Fibroblast of the aortic adventitia (primary cell): ENCODE measurements at regions not wholly inside any gene's neighbourhood (a gene's known extent, or its start where the extent isn't known, plus 50 kb on each side); places are given as distances from the start of the nearest gene placed in this dataset.
A peak's percentile ranks its signal among the peaks of the same experiment; 100 is the strongest.

Experiments used
- DNase-seq: peaks from one replicate; pipeline ENCODE4 v3.0.0-alpha.2; 2010; ENCODE audit warnings: low read depth
- H3K4me3 ChIP-seq: 2 replicates; pipeline ENCODE4 v1.5.1; 2011; ENCODE audit warnings: low read depth, mild to moderate bottlenecking, control low read depth, low read length, moderate library complexity
- TF ChIP-seq, protein P1 (sequence below): IDR thresholded peaks from 2 replicates; pipeline ENCODE4 v1.5.1; 2011; ENCODE audit warnings: mild to moderate bottlenecking, low read length, control low read depth, inconsistent platforms; ENCODE audit not compliant: insufficient read depth

DNA sequence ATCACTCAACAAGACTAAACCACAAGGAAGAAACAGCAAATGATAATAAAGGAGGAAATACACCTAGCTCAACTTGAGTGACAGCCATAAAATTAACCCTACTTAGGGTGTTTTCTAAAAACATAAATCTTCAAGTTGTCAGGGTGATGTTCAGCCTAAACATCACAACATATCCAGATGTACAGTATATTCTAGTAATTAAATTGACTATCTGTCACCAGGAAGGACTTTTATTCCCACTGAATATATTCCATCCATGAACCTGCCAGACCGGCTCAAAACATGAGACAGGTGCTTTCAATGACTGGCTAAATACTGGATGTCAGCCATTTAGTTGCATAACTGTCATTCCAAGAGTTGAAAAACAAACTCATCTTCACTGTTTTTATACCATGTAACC, 298.1 kb upstream of the NEBL start:
- no peak overlapping the region for H3K4me3 ChIP-seq
- TF ChIP-seq, protein P1, sequence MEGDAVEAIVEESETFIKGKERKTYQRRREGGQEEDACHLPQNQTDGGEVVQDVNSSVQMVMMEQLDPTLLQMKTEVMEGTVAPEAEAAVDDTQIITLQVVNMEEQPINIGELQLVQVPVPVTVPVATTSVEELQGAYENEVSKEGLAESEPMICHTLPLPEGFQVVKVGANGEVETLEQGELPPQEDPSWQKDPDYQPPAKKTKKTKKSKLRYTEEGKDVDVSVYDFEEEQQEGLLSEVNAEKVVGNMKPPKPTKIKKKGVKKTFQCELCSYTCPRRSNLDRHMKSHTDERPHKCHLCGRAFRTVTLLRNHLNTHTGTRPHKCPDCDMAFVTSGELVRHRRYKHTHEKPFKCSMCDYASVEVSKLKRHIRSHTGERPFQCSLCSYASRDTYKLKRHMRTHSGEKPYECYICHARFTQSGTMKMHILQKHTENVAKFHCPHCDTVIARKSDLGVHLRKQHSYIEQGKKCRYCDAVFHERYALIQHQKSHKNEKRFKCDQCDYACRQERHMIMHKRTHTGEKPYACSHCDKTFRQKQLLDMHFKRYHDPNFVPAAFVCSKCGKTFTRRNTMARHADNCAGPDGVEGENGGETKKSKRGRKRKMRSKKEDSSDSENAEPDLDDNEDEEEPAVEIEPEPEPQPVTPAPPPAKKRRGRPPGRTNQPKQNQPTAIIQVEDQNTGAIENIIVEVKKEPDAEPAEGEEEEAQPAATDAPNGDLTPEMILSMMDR: no peak
- no peak for DNase-seq

DNA sequence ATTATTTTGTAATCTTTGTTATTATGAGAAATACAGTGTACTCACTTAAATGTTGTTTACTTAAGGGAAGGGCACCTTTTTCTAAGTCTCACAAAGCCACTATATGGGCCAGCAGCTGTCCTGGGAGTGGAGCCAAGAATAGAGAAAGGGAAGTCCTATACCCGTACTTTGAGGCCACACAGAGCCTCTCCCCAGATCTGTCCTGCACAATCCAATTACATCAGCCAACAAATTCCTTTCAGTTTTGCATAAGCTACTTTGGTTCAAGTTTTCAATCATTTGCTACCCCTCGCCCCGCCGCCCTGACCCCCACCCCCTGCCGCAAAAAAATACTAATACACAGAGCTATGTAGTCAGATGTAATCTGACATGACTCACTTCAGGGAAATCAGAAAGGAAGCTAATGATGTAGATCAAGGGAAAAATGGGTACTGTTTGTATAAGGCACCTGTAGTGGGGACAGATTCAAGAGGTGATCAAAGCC, 297.4 kb upstream of the NEBL start:
- no peak overlapping the region for H3K4me3 ChIP-seq
- DNase-seq: peak; percentile 11
- TF ChIP-seq, protein P1: no peak

DNA sequence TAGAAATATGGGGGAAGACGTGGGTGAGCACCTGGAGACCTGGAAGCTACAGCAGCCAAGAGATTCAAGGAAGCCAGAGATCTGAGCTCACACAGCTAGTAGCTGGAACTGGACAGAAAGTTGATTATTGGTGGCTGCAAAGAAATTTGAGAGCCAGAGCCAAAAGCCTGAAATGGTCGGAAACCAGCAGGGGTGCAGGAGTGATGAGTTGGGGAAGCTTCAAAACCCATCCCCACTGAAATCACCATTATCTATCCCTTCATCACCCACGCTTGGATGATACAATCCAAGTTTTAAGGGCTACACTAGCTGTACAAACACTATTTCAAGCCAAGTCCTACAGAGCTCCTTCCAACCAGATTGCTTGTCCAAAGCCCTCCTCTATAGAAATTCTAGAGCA, 296.1 kb upstream of the NEBL start:
- H3K4me3 ChIP-seq: no peak overlapping the region
- DNase-seq: no peak
- TF ChIP-seq, protein P1: no peak

DNA sequence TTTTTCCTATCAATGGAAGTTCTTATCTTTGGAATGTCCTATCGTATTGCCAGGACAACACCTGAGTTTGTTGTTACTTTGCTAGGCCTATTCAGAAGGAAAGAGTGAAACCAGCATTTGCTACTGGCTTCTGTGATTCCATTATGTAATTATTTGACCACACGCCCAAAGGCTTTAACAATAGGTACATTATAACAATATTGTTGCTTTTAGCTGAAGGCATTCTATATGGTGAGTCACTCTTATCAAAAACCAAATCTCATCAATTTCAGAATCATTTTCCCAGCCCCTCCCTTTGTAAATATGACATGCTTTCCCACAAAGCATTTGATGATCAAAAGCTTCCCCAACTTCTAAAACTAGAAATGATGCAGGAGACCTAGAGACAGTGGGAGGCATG, 294.4 kb upstream of the NEBL start:
- DNase-seq: no peak
- H3K4me3 ChIP-seq: no peak overlapping the region

DNA sequence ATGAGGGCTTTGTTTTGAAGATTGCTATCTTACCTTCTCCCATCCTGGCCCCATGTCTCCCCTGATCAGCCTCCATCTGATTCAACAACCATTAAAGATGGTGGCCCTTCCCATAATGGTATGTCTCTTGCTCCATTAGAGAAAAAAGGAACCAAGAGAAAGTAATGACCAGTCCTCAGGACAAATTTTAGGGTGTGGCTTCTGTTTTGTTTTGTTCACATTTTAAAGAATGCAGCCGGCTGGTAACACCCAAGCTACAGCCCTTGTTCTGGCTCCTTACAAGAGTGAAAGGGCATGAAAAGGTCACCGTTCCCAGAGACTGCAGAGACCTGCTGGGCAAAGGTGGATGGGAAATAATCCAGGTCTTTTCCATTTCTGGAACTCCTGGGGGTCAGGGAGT, 287.9 kb upstream of the NEBL start:
- TF ChIP-seq, protein P1: no peak
- DNase-seq: no peak

More for the DNA sequence above, 294.4 kb upstream of the NEBL start:
- TF ChIP-seq, protein P1: no peak

DNA sequence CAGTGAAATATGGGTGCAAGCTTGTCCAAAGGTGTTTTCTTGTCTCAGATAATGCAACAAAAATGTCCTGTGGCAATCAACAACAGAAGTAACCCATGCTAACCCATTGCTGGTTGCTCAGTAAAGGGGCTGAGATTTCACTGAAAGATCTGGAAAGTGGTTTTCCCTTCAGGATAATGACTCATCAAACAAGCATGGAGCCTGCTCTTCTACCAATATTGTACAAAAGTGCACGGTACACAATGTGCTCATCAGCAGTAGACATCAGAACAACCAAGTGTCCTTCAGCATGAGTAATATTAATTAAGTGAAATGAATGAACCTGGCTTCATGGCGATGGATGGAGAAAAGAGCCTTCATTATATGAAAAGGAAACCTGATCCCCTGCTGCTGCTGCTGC, 287.1 kb upstream of the NEBL start:
- DNase-seq: no peak
- no peak overlapping the region for H3K4me3 ChIP-seq
- TF ChIP-seq, protein P1: no peak

More for the DNA sequence above, 287.9 kb upstream of the NEBL start:
- no peak overlapping the region for H3K4me3 ChIP-seq

DNA sequence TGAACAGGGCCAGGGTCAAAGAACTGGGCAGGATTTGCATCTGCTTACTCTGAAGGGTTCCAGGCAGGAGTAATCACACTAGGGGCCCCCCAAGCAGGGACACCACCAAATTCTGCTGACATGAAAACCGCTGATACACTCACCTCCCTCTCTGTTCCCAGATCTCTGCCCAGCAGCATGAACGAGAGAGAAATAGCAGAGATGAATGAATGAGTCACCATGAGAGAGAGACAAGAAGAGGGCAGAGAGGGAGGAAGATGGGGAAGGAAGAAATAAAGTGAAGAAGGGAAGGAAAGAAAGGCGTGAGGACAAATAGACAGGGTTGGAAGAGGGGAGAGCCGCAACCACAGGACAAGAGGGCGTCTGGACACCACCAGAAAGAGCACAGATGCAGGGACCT, 285.9 kb upstream of the NEBL start:
- DNase-seq: no peak
- no peak overlapping the region for H3K4me3 ChIP-seq
- TF ChIP-seq, protein P1: no peak
